Ishikawa (cell line): ENCODE measurements at regions not wholly inside any gene's neighbourhood (a gene's known extent, or its start where the extent isn't known, plus 50 kb on each side); places are given as distances from the start of the nearest gene placed in this dataset.

Source experiments
- EP300 ChIP-seq: IDR thresholded peaks from 2 replicates; pipeline ENCODE4 v1.6.1; 2012; ENCODE audit warnings: borderline replicate concordance
- FOXM1 ChIP-seq: IDR thresholded peaks from 2 replicates; pipeline ENCODE4 v1.6.1; 2012; ENCODE audit warnings: low read depth, borderline replicate concordance
- REST ChIP-seq: IDR thresholded peaks from 2 replicates; pipeline ENCODE4 v1.6.1; 2012; ENCODE audit warnings: low read depth, mild to moderate bottlenecking
- TEAD4 ChIP-seq: IDR thresholded peaks from 2 replicates; pipeline ENCODE4 v1.6.1; 2012
- YY1 ChIP-seq: IDR thresholded peaks from 2 replicates; pipeline ENCODE4 v1.6.1; 2012; ENCODE audit warnings: low read depth
- ZBTB7A ChIP-seq: IDR thresholded peaks from 2 replicates; pipeline ENCODE4 v1.6.1; 2012; ENCODE audit warnings: low read depth

GRCh38 chrX:3950373-3950772 lies 236.9 kb upstream of the PRKX start:
- TF ChIP-seq ZBTB7A (no peak), EP300 (no peak), TEAD4 (no peak), YY1 (no peak), FOXM1 (no peak), REST (no peak)
